ENCODE measurements at regions not wholly inside any gene's neighbourhood (a gene's known extent, or its start where the extent isn't known, plus 50 kb on each side); places are given as distances from the start of the nearest gene placed in this dataset.

GRCh38 chr15:96440978-96441377, 110.5 kb downstream of the NR2F2 start:
- peaks cover 22% of the 10 kb centered on the region for H3K27me3 Mint-ChIP-seq (ENCODE audit: low read depth, poor library complexity)

GRCh38 chr15:96442076-96442475, 111.6 kb downstream of the NR2F2 start:
- Mint-ChIP-seq H3K4me3 (no peak overlapping the region), H3K27me3 (ENCODE audit: low read depth, poor library complexity) (peaks cover 23% of the 10 kb centered on the region), H3K4me1 (no peaks in the 10 kb centered on the region), H3K36me3 (ENCODE audit: low read depth) (peaks cover 5% of the 10 kb centered on the region), H3K9me3 (peaks cover 12% of the 10 kb centered on the region), H3K27ac (no peak overlapping the region)
- TF ChIP-seq CTCF (IDR thresholded peaks at IDR 0.05), result no peak
- DNase-seq, result no peak

More at GRCh38 chr15:96440978-96441377, 110.5 kb downstream of the NR2F2 start:
- H3K4me1 Mint-ChIP-seq, result no peaks in the 10 kb centered on the region
- H3K27ac Mint-ChIP-seq, result no peak overlapping the region
- no peak for TF ChIP-seq CTCF (IDR thresholded peaks at IDR 0.05)
- no peak overlapping the region for H3K4me3 Mint-ChIP-seq
- H3K36me3 Mint-ChIP-seq (ENCODE audit: low read depth), result peaks cover 5% of the 10 kb centered on the region
- peaks cover 12% of the 10 kb centered on the region for H3K9me3 Mint-ChIP-seq
- no peak for DNase-seq

- Mint-ChIP-seq H3K27ac (no peak overlapping the region), H3K36me3 (ENCODE audit: low read depth) (peaks cover 5% of the 10 kb centered on the region), H3K27me3 (ENCODE audit: low read depth, poor library complexity) (peaks cover 24% of the 10 kb centered on the region), H3K4me3 (no peak overlapping the region), H3K4me1 (peaks cover 8% of the 10 kb centered on the region), H3K9me3 (peaks cover 12% of the 10 kb centered on the region)
- TF ChIP-seq CTCF (IDR thresholded peaks at IDR 0.05), result no peak
- DNase-seq, result no peak
These were observed 114.4 kb downstream of the NR2F2 start for GRCh38 chr15:96444865-96445264.

GRCh38 chr15:96448923-96449322, 118.4 kb downstream of the NR2F2 start:
- no peak overlapping the region for H3K27ac Mint-ChIP-seq
- H3K9me3 Mint-ChIP-seq, result no peaks in the 10 kb centered on the region
- no peak overlapping the region for H3K4me3 Mint-ChIP-seq
- H3K27me3 Mint-ChIP-seq (ENCODE audit: low read depth, poor library complexity), result peaks cover 18% of the 10 kb centered on the region
- H3K4me1 Mint-ChIP-seq, result peaks cover 12% of the 10 kb centered on the region
- no peaks in the 10 kb centered on the region for H3K36me3 Mint-ChIP-seq (ENCODE audit: low read depth)
- TF ChIP-seq CTCF (IDR thresholded peaks at IDR 0.05), result no peak
- DNase-seq, result no peak

- peak overlapping the region; percentile 0 for H3K27ac Mint-ChIP-seq
These were observed 127.3 kb downstream of the NR2F2 start for GRCh38 chr15:96457841-96458240.

More at GRCh38 chr15:96457841-96458240, 127.3 kb downstream of the NR2F2 start:
- no peak for DNase-seq
- no peak for TF ChIP-seq CTCF (IDR thresholded peaks at IDR 0.05)
- H3K27me3 Mint-ChIP-seq (ENCODE audit: low read depth, poor library complexity), result peaks cover 8% of the 10 kb centered on the region
- no peaks in the 10 kb centered on the region for H3K9me3 Mint-ChIP-seq
- no peaks in the 10 kb centered on the region for H3K36me3 Mint-ChIP-seq (ENCODE audit: low read depth)
- H3K4me1 Mint-ChIP-seq, result no peaks in the 10 kb centered on the region
- H3K4me3 Mint-ChIP-seq, result no peak overlapping the region
